SK-N-SH (cell line): ENCODE measurements at regions not wholly inside any gene's neighbourhood (a gene's known extent, or its start where the extent isn't known, plus 50 kb on each side); places are given as distances from the start of the nearest gene placed in this dataset.

Source experiments
- CTCF ChIA-PET: fragments of 300-600, 350-600 bp; formaldehyde crosslinking; extraction: SDS; loops from one replicate; lab custom pipeline; 2021; lab: Yijun Ruan, JAX
- POLR2A ChIA-PET: fragments of 350-600 bp; sonication (Branson Sonifier 250); formaldehyde crosslinking; extraction: SDS; loops from one replicate; lab custom pipeline; 2020; ENCODE audit warnings: antibody characterized with exemption, inconsistent platforms; lab: Yijun Ruan, JAX
- DNase-seq: peaks from one replicate; pipeline ENCODE4 v3.0.0; 2012
- H2AFZ ChIP-seq: fragments of 200-600 bp; sonication (generic); 2 replicates; pipeline ENCODE4 v1.8.1; 2016; ENCODE audit warnings: antibody characterized with exemption, mild to moderate bottlenecking, low read depth
- H3F3A ChIP-seq: fragments of 200-600 bp; sonication (generic); replicated peaks from 2 replicates; pipeline ENCODE3; 2016; ENCODE audit warnings: antibody characterized with exemption, mild to moderate bottlenecking; ENCODE audit not compliant: insufficient read depth
- H3K27ac ChIP-seq, 2 experiments: fragments of 200-500 bp in 1 of 2; fragments of 200-600 bp in 1 of 2; sonication (Bioruptor generic) in 1 of 2; sonication (generic), shearing (Covaris generic) in 1 of 2; 2 replicates each; pipeline versions ENCODE4 v1.5.1 to v1.6.1; 2014 to 2016; ENCODE audit warnings: low read depth in 2 of 2, inconsistent platforms in 1 of 2, low read length in 1 of 2, mild to moderate bottlenecking in 1 of 2, mixed read lengths in 1 of 2
- H3K27me3 ChIP-seq: fragments of 200-600 bp; sonication (generic), shearing (Covaris generic); 2 replicates; pipeline ENCODE4 v1.6.1; 2016; ENCODE audit warnings: mixed run types; ENCODE audit not compliant: insufficient read depth
- H3K36me3 ChIP-seq, 2 experiments: fragments of 200-500 bp in 1 of 2; fragments of 200-600 bp in 1 of 2; sonication (Bioruptor generic) in 1 of 2; sonication (generic) in 1 of 2; replicated peaks in 1 of 2; 2 replicates each; pipeline versions ENCODE3 to v1.5.1; 2014 to 2016; ENCODE audit warnings: low read length in 1 of 2, mild to moderate bottlenecking in 1 of 2; ENCODE audit not compliant: insufficient read depth in 2 of 2, control insufficient read depth in 1 of 2
- H3K4me1 ChIP-seq, 2 experiments: fragments of 200-500 bp in 1 of 2; fragments of 200-600 bp in 1 of 2; sonication (Bioruptor generic) in 1 of 2; sonication (generic), shearing (Covaris generic) in 1 of 2; 2 replicates each; pipeline versions ENCODE4 v1.5.1 to v1.6.1; 2014 to 2016; ENCODE audit warnings: low read depth in 1 of 2, low read length in 1 of 2, mixed run types in 1 of 2; ENCODE audit not compliant: insufficient read depth in 2 of 2, control insufficient read depth in 1 of 2
- H3K4me2 ChIP-seq: fragments of 200-600 bp; sonication (generic), shearing (Covaris generic); 2 replicates; pipeline ENCODE4 v1.6.1; 2017; ENCODE audit warnings: mixed run types
- H3K4me3 ChIP-seq, 2 experiments: fragments of 200-500 bp in 1 of 2; fragments of 200-600 bp in 1 of 2; sonication (Bioruptor generic) in 1 of 2; sonication (generic), shearing (Covaris generic) in 1 of 2; 2 replicates each; pipeline versions ENCODE4 v1.5.1 to v1.8.1; 2014 to 2016; ENCODE audit warnings: low read depth in 2 of 2, inconsistent platforms in 1 of 2, low read length in 1 of 2, mild to moderate bottlenecking in 1 of 2, mixed read lengths in 1 of 2, moderate library complexity in 1 of 2
- H3K79me2 ChIP-seq: fragments of 200-600 bp; sonication (generic); 2 replicates; pipeline ENCODE4 v1.8.1; 2017; ENCODE audit warnings: mild to moderate bottlenecking; ENCODE audit not compliant: insufficient read depth
- H3K9ac ChIP-seq: fragments of 200-600 bp; sonication (generic); 2 replicates; pipeline ENCODE4 v1.6.1; 2017; ENCODE audit warnings: mixed run types
- H3K9me2 ChIP-seq: fragments of 200-600 bp; sonication (generic); 2 replicates; pipeline ENCODE4 v1.6.1; 2017; ENCODE audit warnings: mixed run types
- H3K9me3 ChIP-seq: fragments of 200-600 bp; sonication (generic); 2 replicates; pipeline ENCODE4 v1.6.1; 2017; ENCODE audit warnings: mixed run types, mild to moderate bottlenecking, moderate library complexity
- H4K20me1 ChIP-seq: fragments of 200-600 bp; sonication (generic); 2 replicates; pipeline ENCODE4 v1.6.1; 2017; ENCODE audit warnings: mild to moderate bottlenecking, mixed run types; ENCODE audit not compliant: insufficient read depth
- CHD2 ChIP-seq: fragments of 150-350 bp; IDR thresholded peaks from 2 replicates; pipeline ENCODE4 v1.6.1; 2018; ENCODE audit warnings: low read length; ENCODE audit not compliant: partially characterized antibody
- EP300 ChIP-seq, 2 experiments: IDR thresholded peaks; 2 replicates each; pipeline versions ENCODE4 v1.4.0 to v1.6.1; 2012; ENCODE audit warnings: borderline replicate concordance in 1 of 2, low read depth in 1 of 2, low read length in 1 of 2
- FOXJ3 ChIP-seq: sonication (generic); formaldehyde crosslinking; IDR thresholded peaks from 2 replicates; pipeline ENCODE4 v1.5.1; 2020; ENCODE audit warnings: mild to moderate bottlenecking, missing genetic modification reagents
- GABPA ChIP-seq: IDR thresholded peaks from 2 replicates; pipeline ENCODE4 v1.4.0; 2012; ENCODE audit warnings: low read depth, mild to moderate bottlenecking
- GATA2 ChIP-seq: sonication (generic); formaldehyde crosslinking; IDR thresholded peaks from 2 replicates; pipeline ENCODE4 v1.5.0; 2020; ENCODE audit warnings: mild to moderate bottlenecking, missing genetic modification reagents
- IRF3 ChIP-seq: fragments of 150-350 bp; IDR thresholded peaks from 2 replicates; pipeline ENCODE4 v1.6.1; 2016; ENCODE audit warnings: mild to moderate bottlenecking, low read depth, low read length
- MAX ChIP-seq: IDR thresholded peaks from 2 replicates; pipeline ENCODE4 v1.4.0; 2012; ENCODE audit warnings: low read depth
- PBX3 ChIP-seq: IDR thresholded peaks from 2 replicates; pipeline ENCODE4; 2012
- POLR2AphosphoS5 ChIP-seq: IDR thresholded peaks from 2 replicates; pipeline ENCODE4 v1.6.1; 2012; ENCODE audit warnings: low read depth, low read length
- RAD21 ChIP-seq: IDR thresholded peaks from 2 replicates; pipeline ENCODE4 v1.6.1; 2012; ENCODE audit warnings: mild to moderate bottlenecking, low read length
- RCOR1 ChIP-seq: fragments of 150-350 bp; IDR thresholded peaks from 2 replicates; pipeline ENCODE4 v1.6.1; 2017; ENCODE audit warnings: antibody characterized with exemption, low read length
- REST ChIP-seq: IDR thresholded peaks from 2 replicates; pipeline ENCODE4 v1.6.1; 2012; ENCODE audit warnings: mild to moderate bottlenecking, low read depth, low read length, moderate library complexity
- RFX5 ChIP-seq: IDR thresholded peaks from 2 replicates; pipeline ENCODE4 v1.6.1; 2012; ENCODE audit warnings: mild to moderate bottlenecking, improper control_type of control experiment, low read length
- SIN3A ChIP-seq: IDR thresholded peaks from 2 replicates; pipeline ENCODE4 v1.6.1; 2012; ENCODE audit warnings: low read depth, mild to moderate bottlenecking, low read length, moderate library complexity, borderline replicate concordance
- SMC3 ChIP-seq: IDR thresholded peaks from 2 replicates; pipeline ENCODE4 v1.6.1; 2012; ENCODE audit warnings: low read depth, low read length, improper control_type of control experiment
- TCF12 ChIP-seq: IDR thresholded peaks from 2 replicates; pipeline ENCODE4 v1.4.0; 2012
- USF1 ChIP-seq: IDR thresholded peaks from 2 replicates; pipeline ENCODE4 v1.4.0; 2012; ENCODE audit warnings: low read depth, borderline replicate concordance
- USF2 ChIP-seq: fragments of 150-350 bp; IDR thresholded peaks from 2 replicates; pipeline ENCODE4 v1.6.1; 2017; ENCODE audit warnings: antibody characterized with exemption, low read length, low read depth, borderline replicate concordance
- ZBTB33 ChIP-seq: IDR thresholded peaks from 2 replicates; pipeline ENCODE4 v1.4.0; 2012; ENCODE audit warnings: low read depth, borderline replicate concordance
- WGBS: methylation state at CpG from one replicate; pipeline ENCODE4 v1.1.6; 2017; ENCODE audit warnings: low lambda C conversion rate; 5-methylcytosine and 5-hydroxymethylcytosine counted together

- TF ChIP-seq IRF3: no peak
- TF ChIP-seq SIN3A: no peak
- no peak for TF ChIP-seq GABPA
- TF ChIP-seq ZBTB33: no peak
- no peak for TF ChIP-seq USF1
- TF ChIP-seq, all 33 proteins: peak for 6
Measured at GRCh38 chr18:71209944-71210343, 921.1 kb downstream of the SOCS6 start (continued).

- Histone ChIP-seq H3K9ac (no peak overlapping the region), H3K27ac (peak overlapping the region in 1 of 2 experiments; percentile 81; a peak in 2 of 4 replicates), H3K4me2 (no peak overlapping the region), H3K9me3 (no peaks in the 10 kb centered on the region), H3K36me3 (no peaks in the 10 kb centered on the region), H3K4me1 (peaks cover 0 to 12% of the 10 kb centered on the region in 2 experiments; a peak in 2 of 4 replicates), H4K20me1 (no peaks in the 10 kb centered on the region), H3K4me3 (no peak overlapping the region), H3F3A (no peaks in the 10 kb centered on the region), H3K79me2 (no peaks in the 10 kb centered on the region), H3K27me3 (no peaks in the 10 kb centered on the region), H3K9me2 (no peaks in the 10 kb centered on the region), H2AFZ (no peak overlapping the region)
- WGBS: 8% methylated on average over 1 of the region's 1 CpG
- ChIA-PET CTCF (interaction anchor here (1.1 to 1.5 kb wide), 2 partner anchors 10 kb away, joined by 3 to 5 read pairs; no protein-coding TSS in a partner anchor), POLR2A (no interaction called here)
- DNase-seq: peak; percentile 54
- TF ChIP-seq EP300 (IDR thresholded peaks at IDR 0.05; ENCODE audit: borderline replicate concordance in 1 of 2, low read depth in 1 of 2, low read length in 1 of 2) (peak in 1 of 2 experiments; percentile 80; a peak in 2 of 4 replicates), FOXJ3 (CRISPR knock-in tag) (0 out of 2 replicates have a peak, but pooled peaks have one; percentile 24), RAD21 (peak; percentile 32; the same call in 1 of the 2 replicates), REST (no peak), TCF12 (peak; percentile 85), USF1 (no peak), RCOR1 (peak; percentile 72), USF2 (no peak), PBX3 (peak; percentile 56), GATA2 (peak; percentile 92), RFX5 (peak; percentile 68; the same call in 1 of the 2 replicates), MAX (no peak), CHD2 (peak; percentile 19), POLR2AphosphoS5 (0 out of 2 replicates have a peak, but pooled peaks have one; percentile 17), SMC3 (no peak)
Measured at GRCh38 chr18:71194438-71194837, 905.6 kb downstream of the SOCS6 start.
